Activated CD8-positive, alpha-beta T cell treated with anti-CD3 and anti-CD28 coated beads for 36 hours (primary cell): ENCODE measurements at regions not wholly inside any gene's neighbourhood (a gene's known extent, or its start where the extent isn't known, plus 50 kb on each side); places are given as distances from the start of the nearest gene placed in this dataset.
"Not testable (repeated sequence)": the region's sequence is repeated elsewhere in the genome, so short reads cannot be mapped to it uniquely, and the experiment has no call there.

Experiments
- ATAC-seq: fragments of 200-7000 bp; cut with Tn5 transposase; one replicate; pipeline ENCODE4 v1.10.0; 2021; ENCODE audit warnings: mild to moderate bottlenecking, moderate library complexity
- CTCF ChIA-PET: fragments of 350-600 bp; sonication (Branson Sonifier 250); formaldehyde crosslinking; loops from one replicate; lab custom pipeline; 2021; ENCODE audit warnings: antibody characterized with exemption; lab: Charles Lee
- POLR2A ChIA-PET: fragments of 350-600 bp; sonication (Branson Sonifier 250); formaldehyde crosslinking; loops from one replicate; lab custom pipeline; 2021; ENCODE audit warnings: antibody characterized with exemption; lab: Charles Lee
- DNase-seq: peaks from one replicate; pipeline ENCODE4 v3.0.0-alpha.2; 2020
- H3K27ac Mint-ChIP-seq: one replicate; pipeline ENCODE4 v1.8.0; 2021; ENCODE audit warnings: mild to moderate bottlenecking, mixed read lengths
- H3K27me3 Mint-ChIP-seq: one replicate; pipeline ENCODE4 v1.8.0; 2021; ENCODE audit warnings: mixed read lengths
- H3K36me3 Mint-ChIP-seq: one replicate; pipeline ENCODE4 v1.8.0; 2021; ENCODE audit warnings: low read depth, mixed read lengths
- H3K4me1 Mint-ChIP-seq: one replicate; pipeline ENCODE4 v1.8.0; 2021; ENCODE audit warnings: low read depth, mixed read lengths
- H3K4me3 Mint-ChIP-seq: one replicate; pipeline ENCODE4 v1.8.0; 2021; ENCODE audit warnings: mild to moderate bottlenecking, moderate library complexity, mixed read lengths
- H3K9me3 Mint-ChIP-seq: one replicate; pipeline ENCODE4 v1.8.0; 2021; ENCODE audit warnings: mixed read lengths
- CTCF ChIP-seq: fragments of 200-600 bp; IDR thresholded peaks from one replicate; pipeline ENCODE4 v1.8.0; 2022; ENCODE audit warnings: antibody characterized with exemption, mild to moderate bottlenecking
- intact Hi-C: fragments of 100-400 bp; cut with micrococcal nuclease; formaldehyde crosslinking; loops from one replicate; pipeline ENCODE4 v1.10.0; 2022

DNA sequence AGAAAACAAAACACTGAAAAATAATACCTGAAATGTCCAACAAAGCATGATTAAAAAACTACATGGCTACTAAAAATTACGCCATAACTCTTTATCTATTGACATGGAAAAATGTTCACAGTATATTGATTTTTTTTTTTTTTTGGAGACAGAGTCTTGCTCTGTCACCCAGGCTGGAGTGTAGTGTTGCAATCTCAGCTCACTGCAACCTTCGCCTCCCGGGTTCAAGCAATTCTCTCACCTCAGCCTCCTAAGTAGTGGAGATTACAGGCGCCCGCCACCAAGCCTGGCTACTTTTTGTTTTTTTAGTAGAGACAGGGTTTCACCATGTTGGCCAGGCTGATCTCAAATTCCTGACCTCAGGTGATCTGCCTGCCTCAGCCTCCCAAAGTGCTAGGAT is 96.8 kb downstream of the TRIM69 start:
- H3K27me3 Mint-ChIP-seq, H3K4me3 Mint-ChIP-seq, DNase-seq, ATAC-seq, intact Hi-C loops, H3K36me3 Mint-ChIP-seq, H3K4me1 Mint-ChIP-seq, H3K27ac Mint-ChIP-seq, H3K9me3 Mint-ChIP-seq: not testable (repeated sequence)
- CTCF ChIA-PET = interaction anchor here (2.0 kb wide), 1 partner anchor 20 kb away, joined by 7 read pairs; no protein-coding TSS in a partner anchor
- POLR2A ChIA-PET = interaction anchor here (0.6 kb wide), 1 partner anchor 33 kb away, joined by 4 read pairs; no protein-coding TSS in a partner anchor

- not testable (repeated sequence) for H3K4me3 Mint-ChIP-seq
Observed at GRCh38 chr15:44833761-44834160, 97.4 kb downstream of the TRIM69 start.

GRCh38 chr15:44835082-44835481 is 98.8 kb downstream of the TRIM69 start:
- H3K27ac Mint-ChIP-seq, H3K4me3 Mint-ChIP-seq, CTCF ChIA-PET, H3K27me3 Mint-ChIP-seq, intact Hi-C loops, POLR2A ChIA-PET, DNase-seq, H3K36me3 Mint-ChIP-seq, H3K9me3 Mint-ChIP-seq, ATAC-seq: not testable (repeated sequence)
- peaks cover 14% of the 10 kb centered on the region for H3K4me1 Mint-ChIP-seq

More at GRCh38 chr15:44833761-44834160, 97.4 kb downstream of the TRIM69 start:
- H3K9me3 Mint-ChIP-seq, ATAC-seq, H3K27me3 Mint-ChIP-seq, H3K36me3 Mint-ChIP-seq, POLR2A ChIA-PET, H3K27ac Mint-ChIP-seq, DNase-seq, H3K4me1 Mint-ChIP-seq, intact Hi-C loops: not testable (repeated sequence)
- CTCF ChIA-PET = interaction anchor here (2.0 kb wide), 1 partner anchor 19 kb away, joined by 7 read pairs; no protein-coding TSS in a partner anchor

GRCh38 chr15:44836094-44836493 is 99.8 kb downstream of the TRIM69 start:
- CTCF ChIA-PET = no interaction called here
- TF ChIP-seq CTCF = no peak
- intact Hi-C loops = no loop called here
- ATAC-seq (no peak), DNase-seq (no peak)
- H3K36me3 Mint-ChIP-seq = no peaks in the 10 kb centered on the region
- H3K4me1 Mint-ChIP-seq = peaks cover 9% of the 10 kb centered on the region
- no peak overlapping the region for H3K27ac Mint-ChIP-seq
- no peaks in the 10 kb centered on the region for H3K27me3 Mint-ChIP-seq
- POLR2A ChIA-PET = no interaction called here
- H3K9me3 Mint-ChIP-seq = no peaks in the 10 kb centered on the region
- H3K4me3 Mint-ChIP-seq = no peak overlapping the region

DNA sequence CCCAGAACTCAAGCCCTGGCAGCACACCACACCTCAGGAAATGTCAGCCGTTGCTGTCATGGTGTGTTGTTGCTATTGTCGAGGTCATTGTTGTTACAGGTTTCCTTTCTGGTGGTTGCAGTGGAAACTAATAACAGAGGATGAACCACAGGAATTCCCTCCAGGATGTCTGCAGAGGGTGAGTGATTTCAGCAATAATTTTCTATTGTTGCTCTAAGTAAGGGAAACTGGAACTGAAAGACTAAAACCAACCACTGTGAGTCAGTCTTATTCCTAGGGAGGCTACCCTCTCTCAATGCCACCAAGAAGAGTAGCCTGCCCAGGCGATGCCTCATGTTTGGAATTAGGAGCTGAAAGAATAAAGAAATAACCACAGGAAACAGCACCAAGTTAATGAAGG is 102.6 kb downstream of the TRIM69 start:
- H3K27ac Mint-ChIP-seq, ATAC-seq, CTCF ChIA-PET, H3K36me3 Mint-ChIP-seq, DNase-seq, H3K4me1 Mint-ChIP-seq, H3K9me3 Mint-ChIP-seq, H3K27me3 Mint-ChIP-seq, POLR2A ChIA-PET, intact Hi-C loops, H3K4me3 Mint-ChIP-seq: not testable (repeated sequence)

GRCh38 chr15:44841762-44842161 is 105.4 kb downstream of the TRIM69 start:
- H3K4me3 Mint-ChIP-seq, H3K27ac Mint-ChIP-seq, intact Hi-C loops, DNase-seq, CTCF ChIA-PET, H3K27me3 Mint-ChIP-seq, H3K36me3 Mint-ChIP-seq, ATAC-seq, H3K4me1 Mint-ChIP-seq, POLR2A ChIA-PET, H3K9me3 Mint-ChIP-seq: not testable (repeated sequence)

GRCh38 chr15:44842883-44843282 is 106.6 kb downstream of the TRIM69 start:
- H3K27me3 Mint-ChIP-seq, DNase-seq, H3K27ac Mint-ChIP-seq, POLR2A ChIA-PET, intact Hi-C loops, H3K4me1 Mint-ChIP-seq, H3K4me3 Mint-ChIP-seq, H3K36me3 Mint-ChIP-seq, CTCF ChIA-PET, H3K9me3 Mint-ChIP-seq, ATAC-seq: not testable (repeated sequence)

DNA sequence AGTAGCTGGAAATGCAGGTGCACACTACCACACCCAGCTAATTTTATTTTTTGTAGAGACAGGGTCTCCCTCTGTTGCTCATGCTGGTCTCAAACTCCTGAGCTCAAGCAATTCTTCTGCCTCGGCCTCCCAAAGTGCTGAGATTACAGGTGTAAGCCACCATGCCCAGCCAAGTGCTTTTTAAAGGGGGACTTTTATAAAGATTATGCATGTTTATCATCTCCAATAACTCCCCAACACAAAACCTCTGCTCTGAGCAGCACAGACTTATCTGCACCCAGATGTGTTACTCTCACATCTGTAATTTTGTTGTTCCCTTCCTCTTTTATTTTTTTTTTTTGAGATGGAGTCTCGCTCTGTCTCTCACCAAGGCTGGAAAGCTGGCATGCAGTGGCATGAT is 108.6 kb downstream of the TRIM69 start:
- POLR2A ChIA-PET, H3K36me3 Mint-ChIP-seq, ATAC-seq, CTCF ChIA-PET, H3K27me3 Mint-ChIP-seq, H3K4me3 Mint-ChIP-seq, H3K9me3 Mint-ChIP-seq, H3K4me1 Mint-ChIP-seq, H3K27ac Mint-ChIP-seq, intact Hi-C loops, DNase-seq: not testable (repeated sequence)

DNA sequence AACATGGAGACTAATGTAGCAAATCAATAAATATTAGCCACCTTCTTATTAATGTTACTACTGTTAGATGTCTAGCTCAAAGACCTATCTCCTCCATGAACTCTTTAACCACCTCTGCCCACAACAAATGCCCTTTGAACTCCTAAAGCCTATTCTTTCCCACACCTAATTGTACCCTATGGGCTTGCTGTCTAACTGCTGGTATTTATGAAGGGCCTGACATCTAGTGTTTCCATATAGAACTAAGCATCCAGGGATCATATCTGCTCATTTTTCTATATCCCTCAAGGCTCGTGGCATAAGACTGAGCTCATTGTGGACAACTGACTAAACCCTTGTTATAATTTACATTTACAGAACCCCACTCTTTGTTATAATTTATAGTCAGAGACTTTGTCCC is 109.8 kb downstream of the TRIM69 start:
- H3K27ac Mint-ChIP-seq, H3K36me3 Mint-ChIP-seq, H3K9me3 Mint-ChIP-seq, H3K4me3 Mint-ChIP-seq, H3K27me3 Mint-ChIP-seq, H3K4me1 Mint-ChIP-seq, ATAC-seq, DNase-seq, CTCF ChIA-PET, POLR2A ChIA-PET, intact Hi-C loops: not testable (repeated sequence)

- DNase-seq, POLR2A ChIA-PET, H3K36me3 Mint-ChIP-seq, H3K4me1 Mint-ChIP-seq, H3K9me3 Mint-ChIP-seq, H3K4me3 Mint-ChIP-seq, H3K27me3 Mint-ChIP-seq, ATAC-seq, intact Hi-C loops, H3K27ac Mint-ChIP-seq, CTCF ChIA-PET: not testable (repeated sequence)
Observed at GRCh38 chr15:44847555-44847954, 108.9 kb upstream of the TERB2 start.

DNA sequence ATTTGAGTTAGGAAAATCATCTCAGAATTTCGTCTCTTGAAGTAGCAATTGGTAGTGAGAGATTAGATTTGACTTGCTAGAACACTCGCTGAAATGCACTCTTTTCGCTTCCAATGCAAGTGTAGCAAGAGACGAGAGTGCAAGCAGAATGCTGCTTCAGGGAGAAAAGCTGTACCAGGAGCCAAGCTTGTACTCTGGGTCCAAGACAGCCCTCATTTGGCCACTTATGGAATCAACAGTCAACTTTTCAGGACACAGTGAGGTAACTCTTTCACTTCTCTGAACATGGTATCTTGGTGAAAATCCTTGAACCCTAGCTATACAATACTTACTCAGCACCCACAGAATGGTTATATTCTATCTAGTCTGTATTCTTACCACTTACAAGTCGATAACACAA is 107.6 kb upstream of the TERB2 start:
- H3K27ac Mint-ChIP-seq, H3K9me3 Mint-ChIP-seq, DNase-seq, H3K36me3 Mint-ChIP-seq, ATAC-seq, intact Hi-C loops, H3K4me1 Mint-ChIP-seq, H3K4me3 Mint-ChIP-seq, CTCF ChIA-PET, POLR2A ChIA-PET, H3K27me3 Mint-ChIP-seq: not testable (repeated sequence)
